ENCODE measurements at regions not wholly inside any gene's neighbourhood (a gene's known extent, or its start where the extent isn't known, plus 50 kb on each side); places are given as distances from the start of the nearest gene placed in this dataset.

DNA sequence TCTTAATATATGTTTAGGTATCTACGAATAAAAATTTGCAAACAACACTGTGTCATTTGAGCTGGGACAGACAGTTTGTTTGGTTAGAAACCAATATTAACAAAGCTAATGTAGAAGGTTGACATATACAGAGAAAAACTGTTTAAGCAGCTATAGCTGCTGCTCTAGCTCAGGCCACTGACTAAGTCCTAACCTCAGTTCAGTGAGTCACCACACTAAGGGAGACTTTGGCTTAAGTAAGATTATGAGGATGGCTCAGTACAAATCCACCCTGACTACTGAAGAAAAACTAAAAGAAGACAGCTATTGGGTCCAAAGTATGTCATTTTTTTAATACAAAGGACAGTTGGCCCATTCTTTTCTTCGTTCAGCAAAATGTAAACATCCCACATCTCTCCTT, 717.3 kb upstream of the ACTRT1 start:
- no peak for TF ChIP-seq POLR2A (IDR thresholded peaks at IDR 0.05)
- TF ChIP-seq, protein P1, sequence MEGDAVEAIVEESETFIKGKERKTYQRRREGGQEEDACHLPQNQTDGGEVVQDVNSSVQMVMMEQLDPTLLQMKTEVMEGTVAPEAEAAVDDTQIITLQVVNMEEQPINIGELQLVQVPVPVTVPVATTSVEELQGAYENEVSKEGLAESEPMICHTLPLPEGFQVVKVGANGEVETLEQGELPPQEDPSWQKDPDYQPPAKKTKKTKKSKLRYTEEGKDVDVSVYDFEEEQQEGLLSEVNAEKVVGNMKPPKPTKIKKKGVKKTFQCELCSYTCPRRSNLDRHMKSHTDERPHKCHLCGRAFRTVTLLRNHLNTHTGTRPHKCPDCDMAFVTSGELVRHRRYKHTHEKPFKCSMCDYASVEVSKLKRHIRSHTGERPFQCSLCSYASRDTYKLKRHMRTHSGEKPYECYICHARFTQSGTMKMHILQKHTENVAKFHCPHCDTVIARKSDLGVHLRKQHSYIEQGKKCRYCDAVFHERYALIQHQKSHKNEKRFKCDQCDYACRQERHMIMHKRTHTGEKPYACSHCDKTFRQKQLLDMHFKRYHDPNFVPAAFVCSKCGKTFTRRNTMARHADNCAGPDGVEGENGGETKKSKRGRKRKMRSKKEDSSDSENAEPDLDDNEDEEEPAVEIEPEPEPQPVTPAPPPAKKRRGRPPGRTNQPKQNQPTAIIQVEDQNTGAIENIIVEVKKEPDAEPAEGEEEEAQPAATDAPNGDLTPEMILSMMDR (IDR thresholded peaks at IDR 0.05 in 4 of 5, conservative IDR thresholded peaks at IDR 0.05 in 1 of 5), result no peak
